ENCODE measurements at regions not wholly inside any gene's neighbourhood (a gene's known extent, or its start where the extent isn't known, plus 50 kb on each side); places are given as distances from the start of the nearest gene placed in this dataset.

GRCh38 chr6:120108061-120108795, 758.7 kb upstream of the MAN1A1 start:
- H3K36me3 ChIP-seq (ENCODE audit: control insufficient read depth, insufficient read depth, low read length) = no peaks in the 10 kb centered on the region
- WGBS (ENCODE audit: extremely low coverage, insufficient coverage, low lambda C conversion rate) = no CpG with 5 or more reads among the region's 1 CpG

GRCh38 chr6:120103618-120104017, 754.1 kb upstream of the MAN1A1 start:
- Histone ChIP-seq H3K36me3 (ENCODE audit: control insufficient read depth, insufficient read depth, low read length) (no peaks in the 10 kb centered on the region), H3K9ac (ENCODE audit: low read length) (no peak overlapping the region), H3K56ac (ENCODE audit: low read length) (no peak overlapping the region), H3K79me1 (ENCODE audit: low read length) (no peaks in the 10 kb centered on the region), H2BK5ac (ENCODE audit: low read length) (no peak overlapping the region), H3K23ac (ENCODE audit: low read length) (no peak overlapping the region), H3K4me2 (ENCODE audit: low read length) (no peak overlapping the region), H3K4me3 (ENCODE audit: low read length) (no peak overlapping the region), H3K4me1 (ENCODE audit: control insufficient read depth, low read depth, low read length) (no peaks in the 10 kb centered on the region), H3K27ac (ENCODE audit: low read depth, low read length) (no peak overlapping the region), H3K79me2 (ENCODE audit: control insufficient read depth, insufficient read depth, low read length) (no peaks in the 10 kb centered on the region), H2BK15ac (replicated peaks; ENCODE audit: low read depth) (no peak overlapping the region), H3K27me3 (ENCODE audit: insufficient read depth, low read length, poor library complexity) (no peaks in the 10 kb centered on the region), H2AK5ac (ENCODE audit: low read length) (no peak overlapping the region), H4K8ac (ENCODE audit: low read depth, low read length) (no peak overlapping the region), H4K5ac (ENCODE audit: low read length) (no peak overlapping the region), H2BK120ac (ENCODE audit: low read depth, low read length) (no peak overlapping the region), H3K18ac (ENCODE audit: low read length) (no peak overlapping the region), H3K4ac (ENCODE audit: low read depth, low read length) (no peak overlapping the region)
- DNase-seq = no peak

More at GRCh38 chr6:120108061-120108795, 758.7 kb upstream of the MAN1A1 start:
- Histone ChIP-seq H3K4me1 (ENCODE audit: control insufficient read depth, low read depth, low read length) (no peaks in the 10 kb centered on the region), H4K5ac (ENCODE audit: low read length) (no peak overlapping the region), H3K4me3 (ENCODE audit: low read length) (no peak overlapping the region), H2BK120ac (ENCODE audit: low read depth, low read length) (no peak overlapping the region), H3K9ac (ENCODE audit: low read length) (no peak overlapping the region), H3K23ac (ENCODE audit: low read length) (no peak overlapping the region), H2BK15ac (replicated peaks; ENCODE audit: low read depth) (no peak overlapping the region), H3K4ac (ENCODE audit: low read depth, low read length) (no peak overlapping the region), H3K27me3 (ENCODE audit: insufficient read depth, low read length, poor library complexity) (no peaks in the 10 kb centered on the region), H3K56ac (ENCODE audit: low read length) (no peak overlapping the region), H3K79me1 (ENCODE audit: low read length) (no peaks in the 10 kb centered on the region), H2BK5ac (ENCODE audit: low read length) (no peak overlapping the region), H3K27ac (ENCODE audit: low read depth, low read length) (no peak overlapping the region), H3K4me2 (ENCODE audit: low read length) (no peak overlapping the region), H2AK5ac (ENCODE audit: low read length) (no peak overlapping the region), H3K18ac (ENCODE audit: low read length) (no peak overlapping the region), H4K8ac (ENCODE audit: low read depth, low read length) (no peak overlapping the region), H3K79me2 (ENCODE audit: control insufficient read depth, insufficient read depth, low read length) (no peaks in the 10 kb centered on the region)
- peak; percentile 6 for DNase-seq

- no peaks in the 10 kb centered on the region for H3K79me2 ChIP-seq (ENCODE audit: control insufficient read depth, insufficient read depth, low read length)
- DNase-seq = no peak
- no peak overlapping the region for H3K18ac ChIP-seq (ENCODE audit: low read length)
- H3K4me3 ChIP-seq (ENCODE audit: low read length) = no peak overlapping the region
- no peak overlapping the region for H3K9ac ChIP-seq (ENCODE audit: low read length)
- no peak overlapping the region for H3K27ac ChIP-seq (ENCODE audit: low read depth, low read length)
- no peak overlapping the region for H3K56ac ChIP-seq (ENCODE audit: low read length)
- no peak overlapping the region for H4K8ac ChIP-seq (ENCODE audit: low read depth, low read length)
- H3K79me1 ChIP-seq (ENCODE audit: low read length) = no peaks in the 10 kb centered on the region
- no peak overlapping the region for H3K4ac ChIP-seq (ENCODE audit: low read depth, low read length)
- no CpG with 5 or more reads among the region's 2 CpGs for WGBS (ENCODE audit: extremely low coverage, insufficient coverage, low lambda C conversion rate)
- H3K27me3 ChIP-seq (ENCODE audit: insufficient read depth, low read length, poor library complexity) = no peaks in the 10 kb centered on the region
- no peak overlapping the region for H2AK5ac ChIP-seq (ENCODE audit: low read length)
- H3K23ac ChIP-seq (ENCODE audit: low read length) = no peak overlapping the region
- no peak overlapping the region for H4K5ac ChIP-seq (ENCODE audit: low read length)
- no peaks in the 10 kb centered on the region for H3K36me3 ChIP-seq (ENCODE audit: control insufficient read depth, insufficient read depth, low read length)
- no peak overlapping the region for H2BK15ac ChIP-seq (replicated peaks; ENCODE audit: low read depth)
- no peak overlapping the region for H3K4me2 ChIP-seq (ENCODE audit: low read length)
- no peaks in the 10 kb centered on the region for H3K4me1 ChIP-seq (ENCODE audit: control insufficient read depth, low read depth, low read length)
- H2BK5ac ChIP-seq (ENCODE audit: low read length) = no peak overlapping the region
- H2BK120ac ChIP-seq (ENCODE audit: low read depth, low read length) = no peak overlapping the region
These were observed 747.2 kb upstream of the MAN1A1 start for GRCh38 chr6:120096696-120097260.

- Histone ChIP-seq H2BK120ac (ENCODE audit: low read depth, low read length) (no peak overlapping the region), H3K79me1 (ENCODE audit: low read length) (no peaks in the 10 kb centered on the region), H3K27ac (ENCODE audit: low read depth, low read length) (no peak overlapping the region), H3K4ac (ENCODE audit: low read depth, low read length) (no peak overlapping the region), H3K18ac (ENCODE audit: low read length) (no peak overlapping the region), H3K36me3 (ENCODE audit: control insufficient read depth, insufficient read depth, low read length) (no peaks in the 10 kb centered on the region), H4K5ac (ENCODE audit: low read length) (no peak overlapping the region), H4K8ac (ENCODE audit: low read depth, low read length) (no peak overlapping the region), H3K4me1 (ENCODE audit: control insufficient read depth, low read depth, low read length) (no peaks in the 10 kb centered on the region), H2BK15ac (replicated peaks; ENCODE audit: low read depth) (no peak overlapping the region), H3K4me2 (ENCODE audit: low read length) (no peak overlapping the region), H3K23ac (ENCODE audit: low read length) (no peak overlapping the region), H3K79me2 (ENCODE audit: control insufficient read depth, insufficient read depth, low read length) (no peaks in the 10 kb centered on the region), H2BK5ac (ENCODE audit: low read length) (no peak overlapping the region), H3K56ac (ENCODE audit: low read length) (no peak overlapping the region), H3K4me3 (ENCODE audit: low read length) (no peak overlapping the region), H2AK5ac (ENCODE audit: low read length) (no peak overlapping the region), H3K27me3 (ENCODE audit: insufficient read depth, low read length, poor library complexity) (no peaks in the 10 kb centered on the region), H3K9ac (ENCODE audit: low read length) (no peak overlapping the region)
- DNase-seq = no peak
- no CpG with 5 or more reads among the region's 5 CpGs for WGBS (ENCODE audit: extremely low coverage, insufficient coverage, low lambda C conversion rate)
These were observed 733.6 kb upstream of the MAN1A1 start for GRCh38 chr6:120083186-120083585.

GRCh38 chr6:120077489-120077888, 727.9 kb upstream of the MAN1A1 start:
- H3K56ac ChIP-seq (ENCODE audit: low read length) = no peak overlapping the region
- no peaks in the 10 kb centered on the region for H3K79me2 ChIP-seq (ENCODE audit: control insufficient read depth, insufficient read depth, low read length)
- H3K4me3 ChIP-seq (ENCODE audit: low read length) = no peak overlapping the region
- H3K18ac ChIP-seq (ENCODE audit: low read length) = no peak overlapping the region
- no peaks in the 10 kb centered on the region for H3K4me1 ChIP-seq (ENCODE audit: control insufficient read depth, low read depth, low read length)
- H3K4me2 ChIP-seq (ENCODE audit: low read length) = no peak overlapping the region
- no peak overlapping the region for H3K4ac ChIP-seq (ENCODE audit: low read depth, low read length)
- WGBS (ENCODE audit: extremely low coverage, insufficient coverage, low lambda C conversion rate) = no CpG with 5 or more reads among the region's 2 CpGs
- H3K79me1 ChIP-seq (ENCODE audit: low read length) = no peaks in the 10 kb centered on the region
- H4K8ac ChIP-seq (ENCODE audit: low read depth, low read length) = no peak overlapping the region
- no peak overlapping the region for H2BK120ac ChIP-seq (ENCODE audit: low read depth, low read length)
- no peak overlapping the region for H2BK5ac ChIP-seq (ENCODE audit: low read length)
- no peak overlapping the region for H3K23ac ChIP-seq (ENCODE audit: low read length)
- no peaks in the 10 kb centered on the region for H3K27me3 ChIP-seq (ENCODE audit: insufficient read depth, low read length, poor library complexity)
- H3K36me3 ChIP-seq (ENCODE audit: control insufficient read depth, insufficient read depth, low read length) = no peaks in the 10 kb centered on the region
- H3K27ac ChIP-seq (ENCODE audit: low read depth, low read length) = no peak overlapping the region
- DNase-seq = peak; percentile 75
- no peak overlapping the region for H2AK5ac ChIP-seq (ENCODE audit: low read length)
- H2BK15ac ChIP-seq (replicated peaks; ENCODE audit: low read depth) = no peak overlapping the region
- no peak overlapping the region for H4K5ac ChIP-seq (ENCODE audit: low read length)
- H3K9ac ChIP-seq (ENCODE audit: low read length) = no peak overlapping the region

GRCh38 chr6:120058410-120058809, 708.8 kb upstream of the MAN1A1 start:
- Histone ChIP-seq H3K9ac (ENCODE audit: low read length) (no peak overlapping the region), H3K79me1 (ENCODE audit: low read length) (no peaks in the 10 kb centered on the region), H3K4me1 (ENCODE audit: control insufficient read depth, low read depth, low read length) (no peaks in the 10 kb centered on the region), H3K36me3 (ENCODE audit: control insufficient read depth, insufficient read depth, low read length) (no peaks in the 10 kb centered on the region), H2BK5ac (ENCODE audit: low read length) (no peak overlapping the region), H4K5ac (ENCODE audit: low read length) (no peak overlapping the region), H3K4me2 (ENCODE audit: low read length) (no peak overlapping the region), H3K27me3 (ENCODE audit: insufficient read depth, low read length, poor library complexity) (no peaks in the 10 kb centered on the region), H4K8ac (ENCODE audit: low read depth, low read length) (no peak overlapping the region), H3K56ac (ENCODE audit: low read length) (no peak overlapping the region), H2BK15ac (replicated peaks; ENCODE audit: low read depth) (no peak overlapping the region), H3K23ac (ENCODE audit: low read length) (no peak overlapping the region), H2AK5ac (ENCODE audit: low read length) (no peak overlapping the region), H3K4ac (ENCODE audit: low read depth, low read length) (no peak overlapping the region), H3K18ac (ENCODE audit: low read length) (no peak overlapping the region), H3K4me3 (ENCODE audit: low read length) (no peak overlapping the region), H3K27ac (ENCODE audit: low read depth, low read length) (no peak overlapping the region), H3K79me2 (ENCODE audit: control insufficient read depth, insufficient read depth, low read length) (no peaks in the 10 kb centered on the region), H2BK120ac (ENCODE audit: low read depth, low read length) (no peak overlapping the region)
- DNase-seq = no peak
- WGBS (ENCODE audit: extremely low coverage, insufficient coverage, low lambda C conversion rate) = no CpG with 5 or more reads among the region's 1 CpG

Measured in mesendoderm (in vitro differentiated cells).